Fibroblast of the aortic adventitia (primary cell): ENCODE measurements at regions not wholly inside any gene's neighbourhood (a gene's known extent, or its start where the extent isn't known, plus 50 kb on each side); places are given as distances from the start of the nearest gene placed in this dataset.

Source experiments
- DNase-seq: peaks from one replicate; pipeline ENCODE4 v3.0.0-alpha.2; 2010; ENCODE audit warnings: low read depth
- H3K4me3 ChIP-seq: 2 replicates; pipeline ENCODE4 v1.5.1; 2011; ENCODE audit warnings: low read depth, mild to moderate bottlenecking, control low read depth, low read length, moderate library complexity
- TF ChIP-seq, protein P1 (sequence below): IDR thresholded peaks from 2 replicates; pipeline ENCODE4 v1.5.1; 2011; ENCODE audit warnings: mild to moderate bottlenecking, low read length, control low read depth, inconsistent platforms; ENCODE audit not compliant: insufficient read depth

DNA sequence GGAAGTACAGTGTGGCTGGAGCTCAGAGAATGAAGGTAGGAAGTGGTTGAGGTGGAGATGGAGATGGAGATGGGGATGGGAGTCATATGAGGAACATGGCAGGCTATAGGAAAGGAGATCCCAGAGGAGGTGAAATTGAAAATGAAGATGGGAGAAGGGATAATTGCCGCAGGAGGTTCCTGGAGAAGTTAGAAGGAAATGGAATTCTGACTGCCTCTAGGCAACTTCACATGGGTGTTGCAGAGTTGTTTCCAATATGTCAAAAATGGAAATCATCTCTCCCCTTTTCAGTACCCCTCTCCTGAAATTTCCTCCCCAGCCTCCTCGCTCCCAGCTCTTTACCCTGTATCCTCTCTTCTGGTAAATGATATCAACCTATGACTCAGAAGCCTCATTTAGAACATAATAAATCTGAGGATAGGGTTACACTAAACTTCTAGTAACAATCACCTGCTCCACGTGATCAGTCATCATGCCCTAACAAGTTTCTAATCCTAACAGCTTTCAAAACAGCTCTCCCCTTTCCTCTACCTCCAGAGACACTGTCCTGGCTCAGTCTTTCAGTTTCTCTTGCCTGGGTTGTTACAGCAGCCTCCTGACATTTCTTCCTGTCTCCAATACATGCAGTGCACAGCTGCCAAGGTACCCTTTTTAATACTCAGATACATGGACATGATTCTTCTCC is 201.9 kb upstream of the RBMS1 start:
- TF ChIP-seq, protein P1, sequence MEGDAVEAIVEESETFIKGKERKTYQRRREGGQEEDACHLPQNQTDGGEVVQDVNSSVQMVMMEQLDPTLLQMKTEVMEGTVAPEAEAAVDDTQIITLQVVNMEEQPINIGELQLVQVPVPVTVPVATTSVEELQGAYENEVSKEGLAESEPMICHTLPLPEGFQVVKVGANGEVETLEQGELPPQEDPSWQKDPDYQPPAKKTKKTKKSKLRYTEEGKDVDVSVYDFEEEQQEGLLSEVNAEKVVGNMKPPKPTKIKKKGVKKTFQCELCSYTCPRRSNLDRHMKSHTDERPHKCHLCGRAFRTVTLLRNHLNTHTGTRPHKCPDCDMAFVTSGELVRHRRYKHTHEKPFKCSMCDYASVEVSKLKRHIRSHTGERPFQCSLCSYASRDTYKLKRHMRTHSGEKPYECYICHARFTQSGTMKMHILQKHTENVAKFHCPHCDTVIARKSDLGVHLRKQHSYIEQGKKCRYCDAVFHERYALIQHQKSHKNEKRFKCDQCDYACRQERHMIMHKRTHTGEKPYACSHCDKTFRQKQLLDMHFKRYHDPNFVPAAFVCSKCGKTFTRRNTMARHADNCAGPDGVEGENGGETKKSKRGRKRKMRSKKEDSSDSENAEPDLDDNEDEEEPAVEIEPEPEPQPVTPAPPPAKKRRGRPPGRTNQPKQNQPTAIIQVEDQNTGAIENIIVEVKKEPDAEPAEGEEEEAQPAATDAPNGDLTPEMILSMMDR = no peak
- H3K4me3 ChIP-seq = no peak overlapping the region
- peak; percentile 25 for DNase-seq

GRCh38 chr2:160696087-160696452 is 202.5 kb upstream of the RBMS1 start:
- no peak overlapping the region for H3K4me3 ChIP-seq
- DNase-seq = no peak
- TF ChIP-seq, protein P1 = no peak

DNA sequence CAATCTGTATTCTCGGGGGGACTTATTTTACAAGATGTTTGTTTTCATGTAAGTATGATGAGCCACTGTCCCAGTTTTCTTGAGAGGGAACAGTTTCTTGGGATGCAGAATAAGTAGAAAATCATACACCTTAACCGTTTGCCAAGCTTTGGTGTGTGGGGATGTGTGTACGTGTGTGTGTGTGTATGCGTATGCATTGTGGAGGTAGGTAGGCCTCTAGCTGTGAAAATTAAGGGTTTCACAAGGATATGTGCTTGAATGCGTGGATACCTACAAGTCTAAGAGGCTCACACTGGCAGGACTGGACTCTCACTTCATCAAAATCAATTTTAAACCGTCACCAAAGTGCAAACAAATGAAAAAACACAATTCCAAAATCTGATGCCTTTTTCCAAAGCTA is 204.2 kb upstream of the RBMS1 start:
- TF ChIP-seq, protein P1 = no peak
- no peak for DNase-seq
- H3K4me3 ChIP-seq = no peak overlapping the region

- no peak for DNase-seq
- TF ChIP-seq, protein P1 = no peak
Observed at GRCh38 chr2:160700021-160700814, 206.6 kb upstream of the RBMS1 start.

GRCh38 chr2:160701822-160702221 is 208.2 kb upstream of the RBMS1 start:
- no peak overlapping the region for H3K4me3 ChIP-seq
- DNase-seq = no peak
- TF ChIP-seq, protein P1 = no peak

More at GRCh38 chr2:160700021-160700814, 206.6 kb upstream of the RBMS1 start:
- H3K4me3 ChIP-seq = no peak overlapping the region

DNA sequence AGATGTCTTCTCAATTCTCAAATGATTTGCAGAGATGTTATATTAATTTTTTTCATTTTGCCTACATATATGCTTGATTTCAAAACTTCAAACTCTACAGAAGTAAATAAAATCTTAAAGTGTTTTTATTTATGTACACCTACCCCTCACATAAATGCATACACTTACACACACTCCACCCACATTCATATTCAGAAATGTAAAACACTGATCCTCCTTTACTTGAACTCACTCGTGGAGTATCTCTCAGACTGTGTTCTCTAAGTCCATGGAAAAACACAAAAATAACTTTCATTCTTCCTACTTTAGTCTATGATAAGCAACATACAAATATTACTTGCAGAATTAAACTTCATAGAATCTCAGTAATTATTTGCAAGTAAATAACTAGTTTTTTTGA is 209.1 kb upstream of the RBMS1 start:
- TF ChIP-seq, protein P1 = no peak
- DNase-seq = no peak
- no peak overlapping the region for H3K4me3 ChIP-seq
